DOHH2 (cell line): ENCODE measurements at regions not wholly inside any gene's neighbourhood (a gene's known extent, or its start where the extent isn't known, plus 50 kb on each side); places are given as distances from the start of the nearest gene placed in this dataset.

Source experiments
- H3F3A ChIP-seq: fragments of 200-600 bp; sonication (generic), shearing (Covaris generic); 2 replicates; pipeline ENCODE4 v1.6.0; 2016; ENCODE audit warnings: antibody characterized with exemption, mild to moderate bottlenecking; ENCODE audit not compliant: control insufficient read depth, insufficient read depth
- H3K27ac ChIP-seq: fragments of 200-600 bp; sonication (generic); 2 replicates; pipeline ENCODE4 v1.5.1; 2014; ENCODE audit warnings: low read depth, mild to moderate bottlenecking, low read length, moderate library complexity
- H3K27me3 ChIP-seq: fragments of 200-600 bp; sonication (generic); 2 replicates; pipeline ENCODE4 v1.6.1; 2014; ENCODE audit warnings: mild to moderate bottlenecking, low read length, mixed read lengths; ENCODE audit not compliant: control insufficient read depth
- H3K36me3 ChIP-seq: fragments of 200-600 bp; sonication (generic); 2 replicates; pipeline ENCODE4 v1.6.1; 2014; ENCODE audit warnings: mild to moderate bottlenecking, low read length, moderate library complexity, mixed read lengths; ENCODE audit not compliant: control insufficient read depth
- H3K4me1 ChIP-seq: fragments of 200-600 bp; sonication (generic); 2 replicates; pipeline ENCODE4 v1.6.1; 2014; ENCODE audit warnings: mild to moderate bottlenecking, low read length, mixed read lengths; ENCODE audit not compliant: control insufficient read depth
- H3K4me2 ChIP-seq: fragments of 200-600 bp; sonication (generic); 2 replicates; pipeline ENCODE4 v1.6.0; 2014; ENCODE audit warnings: mild to moderate bottlenecking, low read length, moderate library complexity
- H3K4me3 ChIP-seq: fragments of 200-600 bp; sonication (generic); 2 replicates; pipeline ENCODE4 v1.5.1; 2014; ENCODE audit warnings: mild to moderate bottlenecking, low read length, mixed read lengths
- H3K79me2 ChIP-seq: fragments of 200-600 bp; sonication (generic); 2 replicates; pipeline ENCODE4 v1.6.1; 2014; ENCODE audit warnings: mild to moderate bottlenecking, low read length, mixed read lengths; ENCODE audit not compliant: control insufficient read depth
- H3K9me2 ChIP-seq: fragments of 200-600 bp; sonication (generic); replicated peaks from 2 replicates; pipeline ENCODE4 v1.6.1; 2014; ENCODE audit warnings: mild to moderate bottlenecking, low read length, mixed read lengths; ENCODE audit not compliant: control insufficient read depth
- H3K9me3 ChIP-seq: fragments of 200-600 bp; sonication (generic); 2 replicates; pipeline ENCODE4 v1.6.1; 2014; ENCODE audit warnings: antibody characterized with exemption, low read length, mixed read lengths; ENCODE audit not compliant: control insufficient read depth, insufficient read depth
- H4K20me1 ChIP-seq: fragments of 200-600 bp; sonication (generic); 2 replicates; pipeline ENCODE4 v1.6.0; 2014; ENCODE audit warnings: low read depth, mild to moderate bottlenecking, antibody characterized with exemption, low read length, moderate library complexity; ENCODE audit not compliant: control insufficient read depth, insufficient read depth
- EZH2phosphoT487 ChIP-seq: fragments of 200-600 bp; sonication (generic); IDR thresholded peaks from 2 replicates; pipeline ENCODE4 v1.6.1; 2017; ENCODE audit warnings: borderline replicate concordance, mild to moderate bottlenecking, antibody characterized with exemption, low read length, moderate library complexity, mixed read lengths
- TF ChIP-seq, protein P1 (sequence below): fragments of 200-600 bp; sonication (generic); IDR thresholded peaks from one replicate; pipeline ENCODE4 v1.5.1; 2014; ENCODE audit warnings: antibody characterized with exemption, mild to moderate bottlenecking, low read depth, low read length; ENCODE audit not compliant: poor library complexity, severe bottlenecking

DNA sequence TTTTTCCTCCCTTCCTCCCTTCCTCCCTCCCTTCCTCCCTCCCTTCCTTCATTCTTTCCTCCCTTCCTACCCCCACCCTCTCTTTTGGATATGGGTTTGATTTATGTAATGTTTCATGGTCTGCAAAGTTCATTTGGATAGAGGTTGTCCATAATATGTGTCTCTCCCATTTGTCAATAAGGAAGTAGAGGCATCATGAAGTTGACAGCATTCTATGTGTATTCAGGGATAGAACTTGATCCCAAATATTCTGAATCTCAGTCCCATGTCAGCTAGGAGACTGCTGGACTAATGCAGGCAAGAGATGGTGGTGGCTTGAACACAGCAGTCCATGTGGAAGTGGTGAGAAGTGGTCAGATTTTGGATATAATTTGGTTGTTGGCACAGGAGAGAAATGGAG, 90.7 kb upstream of the SLC6A6 start:
- Histone ChIP-seq H3K36me3 (no peaks in the 10 kb centered on the region), H3K27ac (no peak overlapping the region), H3K9me3 (no peaks in the 10 kb centered on the region), H3K4me2 (no peak overlapping the region), H3F3A (no peaks in the 10 kb centered on the region), H3K4me3 (no peak overlapping the region), H3K9me2 (no peaks in the 10 kb centered on the region), H3K27me3 (peaks cover 52% of the 10 kb centered on the region), H4K20me1 (no peaks in the 10 kb centered on the region), H3K79me2 (no peaks in the 10 kb centered on the region), H3K4me1 (no peaks in the 10 kb centered on the region)
- TF ChIP-seq, protein P1, sequence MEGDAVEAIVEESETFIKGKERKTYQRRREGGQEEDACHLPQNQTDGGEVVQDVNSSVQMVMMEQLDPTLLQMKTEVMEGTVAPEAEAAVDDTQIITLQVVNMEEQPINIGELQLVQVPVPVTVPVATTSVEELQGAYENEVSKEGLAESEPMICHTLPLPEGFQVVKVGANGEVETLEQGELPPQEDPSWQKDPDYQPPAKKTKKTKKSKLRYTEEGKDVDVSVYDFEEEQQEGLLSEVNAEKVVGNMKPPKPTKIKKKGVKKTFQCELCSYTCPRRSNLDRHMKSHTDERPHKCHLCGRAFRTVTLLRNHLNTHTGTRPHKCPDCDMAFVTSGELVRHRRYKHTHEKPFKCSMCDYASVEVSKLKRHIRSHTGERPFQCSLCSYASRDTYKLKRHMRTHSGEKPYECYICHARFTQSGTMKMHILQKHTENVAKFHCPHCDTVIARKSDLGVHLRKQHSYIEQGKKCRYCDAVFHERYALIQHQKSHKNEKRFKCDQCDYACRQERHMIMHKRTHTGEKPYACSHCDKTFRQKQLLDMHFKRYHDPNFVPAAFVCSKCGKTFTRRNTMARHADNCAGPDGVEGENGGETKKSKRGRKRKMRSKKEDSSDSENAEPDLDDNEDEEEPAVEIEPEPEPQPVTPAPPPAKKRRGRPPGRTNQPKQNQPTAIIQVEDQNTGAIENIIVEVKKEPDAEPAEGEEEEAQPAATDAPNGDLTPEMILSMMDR, result no peak
- no peak for TF ChIP-seq EZH2phosphoT487

- H3K79me2 ChIP-seq, result no peaks in the 10 kb centered on the region
- no peaks in the 10 kb centered on the region for H4K20me1 ChIP-seq
- peaks cover 52% of the 10 kb centered on the region for H3K27me3 ChIP-seq
- H3K9me3 ChIP-seq, result no peaks in the 10 kb centered on the region
- no peak for TF ChIP-seq EZH2phosphoT487
- TF ChIP-seq, protein P1, result no peak
- no peak overlapping the region for H3K27ac ChIP-seq
- H3K9me2 ChIP-seq, result no peaks in the 10 kb centered on the region
- no peak overlapping the region for H3K4me3 ChIP-seq
- no peaks in the 10 kb centered on the region for H3K36me3 ChIP-seq
- no peak overlapping the region for H3K4me2 ChIP-seq
- H3F3A ChIP-seq, result no peaks in the 10 kb centered on the region
- H3K4me1 ChIP-seq, result no peaks in the 10 kb centered on the region
These were observed 90.0 kb upstream of the SLC6A6 start for GRCh38 chr3:14312375-14312774.

DNA sequence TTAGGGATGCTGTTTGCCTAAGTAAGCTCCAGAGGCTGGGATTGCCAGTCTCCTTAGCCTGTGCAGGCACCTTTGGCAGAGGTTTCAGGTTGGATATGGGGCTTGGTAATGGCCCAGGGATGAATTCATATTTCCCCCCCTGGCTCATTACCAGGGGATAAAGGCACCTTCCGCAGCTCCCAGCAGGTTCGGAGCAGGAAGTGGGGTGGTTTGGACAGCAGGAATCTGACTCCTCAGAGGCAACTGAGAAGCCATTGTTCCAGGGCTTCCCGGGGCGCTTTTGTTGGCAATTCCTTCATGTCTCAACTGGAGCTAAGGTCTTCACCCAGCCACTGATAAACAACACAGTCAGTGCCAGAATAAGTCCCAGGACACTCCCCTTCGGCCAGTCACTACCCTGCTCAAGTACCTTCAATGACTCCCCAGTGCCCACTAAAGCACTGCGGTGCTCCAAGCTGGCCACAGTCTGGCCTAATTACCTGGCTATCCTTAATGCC, 85.3 kb upstream of the SLC6A6 start:
- no peak for TF ChIP-seq EZH2phosphoT487
- TF ChIP-seq, protein P1, result no peak
- H3K9me3 ChIP-seq, result peaks cover 2% of the 10 kb centered on the region; the same call in 1 of the 2 replicates
- H3F3A ChIP-seq, result no peaks in the 10 kb centered on the region
- peaks cover 11% of the 10 kb centered on the region for H3K4me1 ChIP-seq
- H3K27me3 ChIP-seq, result peaks cover 26% of the 10 kb centered on the region
- no peak overlapping the region for H3K27ac ChIP-seq
- no peak overlapping the region for H3K4me2 ChIP-seq
- no peaks in the 10 kb centered on the region for H3K9me2 ChIP-seq
- H4K20me1 ChIP-seq, result no peaks in the 10 kb centered on the region
- H3K79me2 ChIP-seq, result no peaks in the 10 kb centered on the region
- no peaks in the 10 kb centered on the region for H3K36me3 ChIP-seq
- H3K4me3 ChIP-seq, result no peak overlapping the region
